Activated CD4-positive, alpha-beta T cell treated with anti-CD3 and anti-CD28 coated beads, Interleukin-2, amount 10 ng/mL, durations not matched to agents 7 days and 5 days (primary cell): ENCODE measurements at regions not wholly inside any gene's neighbourhood (a gene's known extent, or its start where the extent isn't known, plus 50 kb on each side); places are given as distances from the start of the nearest gene placed in this dataset.

Source experiments
- CTCF ChIA-PET: fragments of 350-600 bp; sonication (Branson Sonifier 250); formaldehyde crosslinking; loops from one replicate; lab custom pipeline; 2021; ENCODE audit warnings: antibody characterized with exemption; lab: Charles Lee
- POLR2A ChIA-PET: fragments of 350-600 bp; sonication (Branson Sonifier 250); formaldehyde crosslinking; loops from one replicate; lab custom pipeline; 2021; ENCODE audit warnings: antibody characterized with exemption; lab: Charles Lee
- DNase-seq: peaks from one replicate; pipeline ENCODE4 v3.0.0-alpha.2; 2020
- H3K27ac Mint-ChIP-seq: one replicate; pipeline ENCODE4 v1.8.0; 2021; ENCODE audit warnings: mild to moderate bottlenecking, moderate library complexity, mixed read lengths
- H3K27me3 Mint-ChIP-seq: one replicate; pipeline ENCODE4 v1.8.0; 2021; ENCODE audit warnings: mixed read lengths
- H3K36me3 Mint-ChIP-seq: one replicate; pipeline ENCODE4 v1.8.0; 2021; ENCODE audit warnings: low read depth, mixed read lengths
- H3K4me1 Mint-ChIP-seq: one replicate; pipeline ENCODE4 v1.8.0; 2021; ENCODE audit warnings: mixed read lengths
- H3K4me3 Mint-ChIP-seq: one replicate; pipeline ENCODE4 v1.8.0; 2021; ENCODE audit warnings: mild to moderate bottlenecking, moderate library complexity, mixed read lengths
- H3K9me3 Mint-ChIP-seq: one replicate; pipeline ENCODE4 v1.8.0; 2021; ENCODE audit warnings: mixed read lengths

DNA sequence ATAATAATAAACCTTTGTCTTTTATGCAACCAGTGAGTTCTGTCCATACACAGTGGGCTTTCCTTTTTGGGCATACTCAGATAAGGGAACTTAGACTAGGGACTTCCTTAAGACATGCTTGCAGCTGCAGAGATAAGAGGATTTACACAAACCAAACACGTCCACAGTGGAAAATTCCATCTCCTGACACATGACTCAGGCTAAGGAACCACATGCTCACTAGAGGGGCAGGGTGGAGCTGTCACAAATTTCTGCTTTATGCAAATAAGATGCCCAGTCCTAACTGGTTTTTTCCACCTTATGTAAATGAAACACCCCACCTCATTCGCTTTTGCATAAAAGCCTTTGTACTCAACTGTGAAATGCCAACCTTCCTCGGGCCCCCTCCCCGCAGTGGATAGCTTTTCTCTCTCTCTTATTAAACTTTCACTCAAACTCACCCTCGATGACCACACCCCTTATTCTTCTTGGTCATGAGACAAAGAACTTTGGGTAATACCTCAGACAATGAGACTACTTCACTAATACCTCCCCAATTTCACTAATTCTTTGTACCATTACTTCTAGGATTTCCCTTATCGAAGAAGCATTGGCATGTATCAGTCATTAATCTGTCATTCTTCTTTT lies 170.3 kb upstream of the FTMT start:
- ChIA-PET CTCF (no interaction called here), POLR2A (no interaction called here)
- Mint-ChIP-seq H3K9me3 (peaks cover 9% of the 10 kb centered on the region), H3K4me1 (no peaks in the 10 kb centered on the region), H3K27ac (no peak overlapping the region), H3K4me3 (no peak overlapping the region), H3K36me3 (no peaks in the 10 kb centered on the region), H3K27me3 (no peaks in the 10 kb centered on the region)
- DNase-seq: no peak

DNA sequence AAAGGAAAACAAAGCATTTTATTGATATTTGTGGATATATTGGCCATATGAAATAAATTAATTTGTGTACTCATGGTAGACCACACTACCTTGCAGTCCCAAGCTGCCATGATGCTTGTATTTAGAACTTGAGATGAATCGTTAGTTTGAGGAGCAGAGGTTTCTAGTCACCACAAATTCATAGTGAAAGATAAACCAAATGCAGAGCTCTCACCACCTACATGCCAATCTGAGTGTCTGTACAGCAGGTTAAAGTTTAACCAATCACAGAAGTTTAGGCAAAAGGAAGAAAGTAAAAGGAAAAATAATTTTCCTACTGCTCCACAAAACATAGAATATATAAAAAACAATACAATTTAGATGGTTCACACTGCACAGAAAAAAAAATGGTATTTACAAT lies 163.6 kb upstream of the FTMT start:
- Mint-ChIP-seq H3K9me3 (no peaks in the 10 kb centered on the region), H3K27me3 (no peaks in the 10 kb centered on the region), H3K27ac (no peak overlapping the region), H3K4me3 (no peak overlapping the region), H3K4me1 (no peaks in the 10 kb centered on the region), H3K36me3 (no peaks in the 10 kb centered on the region)
- POLR2A ChIA-PET: interaction anchor here (0.6 kb wide), 1 partner anchor 166 kb away, joined by 7 read pairs; no protein-coding TSS in a partner anchor
- CTCF ChIA-PET: no interaction called here
- no peak for DNase-seq

DNA sequence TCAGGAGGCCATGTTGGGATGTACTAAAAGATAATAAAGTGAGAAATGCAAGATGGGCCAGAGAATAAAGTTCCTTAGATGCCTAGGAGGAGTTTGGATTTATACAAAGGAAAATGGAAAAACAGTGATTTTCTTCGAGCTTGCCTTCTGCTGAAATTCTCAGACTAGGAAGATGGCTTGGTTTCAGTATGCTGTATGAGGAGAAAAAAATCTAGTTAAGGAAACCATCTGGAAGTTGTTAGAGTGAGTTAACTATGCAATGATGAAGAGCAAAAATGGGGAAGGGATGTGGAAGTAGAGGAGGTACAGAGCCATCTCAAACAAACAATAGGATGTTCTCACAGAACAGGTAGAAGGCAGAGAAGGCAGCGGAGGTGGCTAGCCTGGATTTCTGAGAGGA lies 162.9 kb upstream of the FTMT start:
- H3K4me3 Mint-ChIP-seq: no peak overlapping the region
- H3K4me1 Mint-ChIP-seq: no peaks in the 10 kb centered on the region
- ChIA-PET CTCF (no interaction called here), POLR2A (interaction anchor here (0.6 kb wide), 1 partner anchor 165 kb away, joined by 7 read pairs; no protein-coding TSS in a partner anchor)
- no peaks in the 10 kb centered on the region for H3K27me3 Mint-ChIP-seq
- H3K27ac Mint-ChIP-seq: no peak overlapping the region
- H3K36me3 Mint-ChIP-seq: no peaks in the 10 kb centered on the region
- H3K9me3 Mint-ChIP-seq: no peaks in the 10 kb centered on the region
- DNase-seq: no peak

DNA sequence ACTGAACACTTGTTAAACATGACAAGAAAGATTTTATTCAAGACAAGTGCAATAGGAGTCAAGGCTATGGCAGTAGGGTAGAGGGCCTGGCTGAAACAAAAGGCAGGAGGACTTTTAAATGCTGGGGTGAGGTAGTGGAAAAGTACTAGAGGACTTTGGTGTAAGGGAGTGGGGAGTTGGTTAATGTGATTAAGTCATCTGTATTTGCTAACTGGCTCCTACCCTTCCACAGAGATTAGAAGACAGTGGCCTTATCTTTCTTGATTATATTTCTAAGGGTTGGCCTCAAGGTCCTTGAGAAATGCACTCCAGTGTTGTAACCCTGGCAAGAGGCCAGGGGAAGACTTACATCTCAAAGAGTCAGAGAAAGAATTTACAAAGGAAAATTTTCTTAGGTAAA lies 160.2 kb upstream of the FTMT start:
- no peaks in the 10 kb centered on the region for H3K9me3 Mint-ChIP-seq
- H3K27ac Mint-ChIP-seq: no peak overlapping the region
- H3K36me3 Mint-ChIP-seq: no peaks in the 10 kb centered on the region
- ChIA-PET CTCF (no interaction called here), POLR2A (no interaction called here)
- no peak for DNase-seq
- no peaks in the 10 kb centered on the region for H3K27me3 Mint-ChIP-seq
- no peaks in the 10 kb centered on the region for H3K4me1 Mint-ChIP-seq
- no peak overlapping the region for H3K4me3 Mint-ChIP-seq

DNA sequence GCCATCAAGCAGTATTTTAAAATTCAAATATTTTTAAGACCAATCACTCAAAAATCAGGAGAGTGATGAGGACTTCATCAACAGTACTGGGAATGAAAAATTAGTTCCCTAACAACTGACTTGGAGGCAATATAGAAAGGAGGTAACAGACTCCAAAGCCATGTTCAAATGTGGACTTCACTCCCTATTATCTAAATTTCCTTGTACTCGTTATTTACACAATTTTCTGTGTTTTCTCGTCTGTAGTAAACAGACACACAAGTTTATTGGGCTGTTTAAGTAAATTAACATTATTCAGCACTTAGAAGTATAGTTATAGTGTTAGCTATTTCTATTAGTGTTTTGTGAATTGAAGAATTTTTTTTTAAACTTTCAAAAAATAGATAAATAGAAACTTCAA lies 159.5 kb upstream of the FTMT start:
- Mint-ChIP-seq H3K36me3 (no peaks in the 10 kb centered on the region), H3K27ac (no peak overlapping the region), H3K4me1 (no peaks in the 10 kb centered on the region), H3K9me3 (no peaks in the 10 kb centered on the region), H3K27me3 (no peaks in the 10 kb centered on the region), H3K4me3 (no peak overlapping the region)
- CTCF ChIA-PET: no interaction called here
- DNase-seq: no peak
- POLR2A ChIA-PET: no interaction called here

DNA sequence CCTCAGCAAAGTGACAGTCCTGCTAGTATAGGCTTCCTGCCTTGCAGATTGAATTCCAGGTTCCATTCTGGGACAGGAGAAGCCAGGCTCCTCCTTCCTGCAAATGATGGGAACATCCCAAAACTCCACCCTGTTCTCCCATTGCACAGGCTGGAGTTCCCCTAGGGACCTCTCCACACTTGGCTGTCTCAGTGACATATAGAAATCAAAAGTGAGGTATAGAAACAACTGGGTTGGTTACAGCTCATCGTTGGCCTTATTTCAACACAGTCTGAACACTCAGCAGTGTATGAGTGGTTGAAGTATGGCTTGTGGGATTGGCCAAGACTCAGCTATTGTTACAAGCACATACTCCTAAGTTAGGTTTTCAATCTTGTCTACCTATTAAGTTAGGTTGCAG lies 157.8 kb upstream of the FTMT start:
- Mint-ChIP-seq H3K36me3 (no peaks in the 10 kb centered on the region), H3K4me3 (no peak overlapping the region), H3K27me3 (no peaks in the 10 kb centered on the region), H3K27ac (no peak overlapping the region), H3K9me3 (no peaks in the 10 kb centered on the region), H3K4me1 (no peaks in the 10 kb centered on the region)
- ChIA-PET CTCF (no interaction called here), POLR2A (no interaction called here)
- no peak for DNase-seq

DNA sequence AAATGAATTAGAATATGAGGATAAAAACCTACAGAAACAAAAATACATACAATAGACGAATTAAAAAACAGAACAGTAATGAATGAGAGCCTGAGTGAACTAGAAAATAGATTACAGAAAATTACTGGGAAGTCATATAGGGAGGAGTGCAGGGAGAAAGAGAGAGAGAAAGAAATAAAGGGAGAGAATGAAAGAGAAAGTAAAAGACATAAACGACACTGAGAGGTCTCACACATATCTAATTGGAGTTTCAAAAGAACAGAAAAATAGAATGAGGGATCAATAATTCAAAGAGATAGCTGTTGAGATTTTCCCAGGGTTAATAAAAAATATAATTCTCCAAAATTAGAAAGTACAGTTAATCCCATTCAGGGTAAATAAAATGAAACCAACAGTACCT lies 156.4 kb upstream of the FTMT start:
- H3K27me3 Mint-ChIP-seq: no peaks in the 10 kb centered on the region
- DNase-seq: no peak
- H3K4me3 Mint-ChIP-seq: no peak overlapping the region
- ChIA-PET POLR2A (no interaction called here), CTCF (no interaction called here)
- H3K4me1 Mint-ChIP-seq: no peaks in the 10 kb centered on the region
- no peak overlapping the region for H3K27ac Mint-ChIP-seq
- H3K9me3 Mint-ChIP-seq: no peaks in the 10 kb centered on the region
- no peaks in the 10 kb centered on the region for H3K36me3 Mint-ChIP-seq

DNA sequence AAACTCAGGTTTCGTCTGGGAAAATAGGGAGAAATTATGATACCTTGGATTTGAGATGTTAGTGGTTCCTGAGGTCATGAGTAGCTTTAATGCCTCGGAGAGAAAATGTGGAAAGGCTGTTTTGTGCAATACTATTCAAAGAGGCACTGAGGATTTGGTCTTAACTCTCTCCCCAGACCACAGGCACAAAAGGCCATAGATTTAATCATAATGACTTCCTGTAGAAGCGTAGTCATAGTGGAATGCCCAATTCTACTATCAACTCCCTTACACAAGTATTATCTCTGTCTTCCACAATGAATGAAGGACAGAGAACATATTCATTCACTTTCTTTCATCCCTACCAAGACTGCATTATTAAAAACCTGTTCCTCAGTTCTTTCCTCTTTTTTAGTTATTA lies 153.0 kb upstream of the FTMT start:
- no peaks in the 10 kb centered on the region for H3K36me3 Mint-ChIP-seq
- no peaks in the 10 kb centered on the region for H3K9me3 Mint-ChIP-seq
- no peaks in the 10 kb centered on the region for H3K4me1 Mint-ChIP-seq
- ChIA-PET POLR2A (no interaction called here), CTCF (no interaction called here)
- H3K27me3 Mint-ChIP-seq: no peaks in the 10 kb centered on the region
- H3K4me3 Mint-ChIP-seq: no peak overlapping the region
- no peak overlapping the region for H3K27ac Mint-ChIP-seq
- DNase-seq: no peak

- CTCF ChIA-PET: interaction anchor here (0.6 kb wide), 1 partner anchor 363 kb away, joined by 3 read pairs; no protein-coding TSS in a partner anchor
- Mint-ChIP-seq H3K4me3 (no peak overlapping the region), H3K4me1 (no peaks in the 10 kb centered on the region), H3K9me3 (no peaks in the 10 kb centered on the region), H3K36me3 (no peaks in the 10 kb centered on the region), H3K27ac (no peak overlapping the region), H3K27me3 (no peaks in the 10 kb centered on the region)
- no peak for DNase-seq
- POLR2A ChIA-PET: no interaction called here
Measured at GRCh38 chr5:121701731-121702130, 150.0 kb upstream of the FTMT start.

GRCh38 chr5:121702682-121703081 lies 149.0 kb upstream of the FTMT start:
- Mint-ChIP-seq H3K4me1 (no peaks in the 10 kb centered on the region), H3K9me3 (no peaks in the 10 kb centered on the region), H3K27me3 (no peaks in the 10 kb centered on the region), H3K27ac (no peak overlapping the region), H3K4me3 (no peak overlapping the region), H3K36me3 (no peaks in the 10 kb centered on the region)
- CTCF ChIA-PET: no interaction called here
- no peak for DNase-seq
- POLR2A ChIA-PET: no interaction called here

DNA sequence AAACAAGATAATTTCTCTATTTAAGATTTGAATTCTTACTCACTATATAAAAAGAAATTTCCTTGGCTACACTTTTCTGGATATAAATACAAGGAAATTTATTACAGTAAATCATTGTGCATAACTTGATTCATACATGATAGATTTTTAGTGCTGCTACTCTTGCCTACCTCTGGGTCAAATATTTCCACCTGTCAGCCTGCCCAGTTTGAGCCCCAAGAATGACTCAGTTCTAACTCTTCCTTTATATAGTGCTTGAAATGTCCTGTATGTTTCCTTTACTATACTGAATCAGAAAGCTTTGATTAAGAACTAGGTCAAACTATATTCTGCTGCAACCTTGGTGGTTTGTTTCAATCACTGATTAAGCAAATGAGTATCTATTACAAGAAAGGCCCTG lies 147.4 kb upstream of the FTMT start:
- Mint-ChIP-seq H3K4me3 (no peak overlapping the region), H3K9me3 (no peaks in the 10 kb centered on the region), H3K27ac (no peak overlapping the region), H3K27me3 (no peaks in the 10 kb centered on the region), H3K36me3 (no peaks in the 10 kb centered on the region), H3K4me1 (no peaks in the 10 kb centered on the region)
- DNase-seq: no peak
- CTCF ChIA-PET: no interaction called here
- POLR2A ChIA-PET: no interaction called here

DNA sequence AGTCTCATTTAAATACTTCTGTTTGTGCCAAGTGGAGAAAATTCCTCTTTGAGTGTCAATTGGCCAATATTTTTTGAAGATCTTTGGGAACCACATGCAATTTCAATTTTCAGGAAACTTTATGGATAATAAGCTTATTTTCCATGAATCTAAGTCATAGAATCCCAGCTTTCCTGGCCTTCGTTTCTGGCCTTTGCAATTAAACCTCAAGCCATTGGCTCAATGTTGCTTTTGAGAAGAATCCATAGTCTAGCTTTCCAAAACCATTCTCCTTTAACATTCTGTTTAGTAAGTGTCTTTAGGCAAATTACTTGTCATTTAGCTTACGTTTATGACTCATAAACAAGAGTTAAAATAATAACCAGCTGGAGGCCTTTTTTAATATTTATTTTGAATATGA lies 145.0 kb upstream of the FTMT start:
- H3K27me3 Mint-ChIP-seq: no peaks in the 10 kb centered on the region
- DNase-seq: no peak
- POLR2A ChIA-PET: no interaction called here
- H3K27ac Mint-ChIP-seq: no peak overlapping the region
- no peaks in the 10 kb centered on the region for H3K36me3 Mint-ChIP-seq
- no peaks in the 10 kb centered on the region for H3K4me1 Mint-ChIP-seq
- H3K9me3 Mint-ChIP-seq: no peaks in the 10 kb centered on the region
- H3K4me3 Mint-ChIP-seq: no peak overlapping the region
- CTCF ChIA-PET: no interaction called here

- Mint-ChIP-seq H3K9me3 (no peaks in the 10 kb centered on the region), H3K27ac (no peak overlapping the region), H3K27me3 (no peaks in the 10 kb centered on the region), H3K36me3 (no peaks in the 10 kb centered on the region), H3K4me3 (no peak overlapping the region), H3K4me1 (no peaks in the 10 kb centered on the region)
- CTCF ChIA-PET: no interaction called here
- POLR2A ChIA-PET: no interaction called here
- no peak for DNase-seq
Measured at GRCh38 chr5:121707178-121707577, 144.5 kb upstream of the FTMT start.

DNA sequence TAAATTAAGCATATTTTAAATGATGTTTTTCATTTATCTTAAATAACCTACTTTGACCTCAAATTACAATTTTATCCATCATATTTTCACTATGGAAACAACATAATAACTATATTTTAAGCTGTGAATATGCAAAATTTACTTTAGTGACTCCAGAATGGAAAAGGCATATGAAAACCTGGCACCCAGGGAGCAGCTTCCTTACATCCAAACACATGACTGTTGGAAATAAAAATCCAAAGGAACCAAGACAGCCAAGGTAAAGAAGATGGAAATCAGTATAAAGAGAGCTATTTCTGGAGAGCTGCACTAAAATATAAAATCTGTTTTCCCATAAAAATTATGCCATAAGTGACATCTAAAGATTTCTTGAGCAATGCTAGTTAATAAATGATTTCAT lies 140.3 kb upstream of the FTMT start:
- Mint-ChIP-seq H3K9me3 (no peaks in the 10 kb centered on the region), H3K36me3 (no peaks in the 10 kb centered on the region), H3K27ac (no peak overlapping the region), H3K4me3 (no peak overlapping the region), H3K27me3 (no peaks in the 10 kb centered on the region), H3K4me1 (no peaks in the 10 kb centered on the region)
- ChIA-PET POLR2A (no interaction called here), CTCF (no interaction called here)
- no peak for DNase-seq
